ENCODE measurements at regions not wholly inside any gene's neighbourhood (a gene's known extent, or its start where the extent isn't known, plus 50 kb on each side); places are given as distances from the start of the nearest gene placed in this dataset.
A peak's percentile ranks its signal among the peaks of the same experiment; 100 is the strongest.
"Not testable (repeated sequence)": the region's sequence is repeated elsewhere in the genome, so short reads cannot be mapped to it uniquely, and the experiment has no call there.

- ATAC-seq = no peak
- DNase-seq = no peak
Measured at GRCh38 chr1:186775881-186776560, 52.7 kb upstream of the PLA2G4A start.

DNA sequence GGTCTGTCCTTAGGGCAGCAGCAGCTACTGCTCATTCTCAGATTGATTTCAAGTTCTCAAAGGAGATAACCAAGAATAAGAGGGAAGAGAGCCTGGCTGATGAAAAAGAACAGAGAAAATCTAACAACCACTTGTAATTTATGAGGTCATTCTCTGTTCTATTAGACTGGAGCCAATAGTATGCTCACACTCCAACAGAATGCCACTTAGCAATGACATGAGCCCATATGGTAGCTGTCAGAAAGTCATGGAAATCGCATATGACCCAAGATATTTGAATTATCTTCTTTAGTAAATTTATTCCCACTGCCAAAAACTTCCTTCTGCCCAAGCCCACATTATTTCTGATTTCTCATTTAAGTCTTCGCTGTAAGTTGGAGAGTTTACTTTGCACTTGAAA is 53.7 kb upstream of the PLA2G4A start:
- DNase-seq (no peak), ATAC-seq (no peak)

- DNase-seq = no peak
- ATAC-seq = no peak
Measured at GRCh38 chr1:186772228-186772627, 56.5 kb upstream of the PLA2G4A start.

DNA sequence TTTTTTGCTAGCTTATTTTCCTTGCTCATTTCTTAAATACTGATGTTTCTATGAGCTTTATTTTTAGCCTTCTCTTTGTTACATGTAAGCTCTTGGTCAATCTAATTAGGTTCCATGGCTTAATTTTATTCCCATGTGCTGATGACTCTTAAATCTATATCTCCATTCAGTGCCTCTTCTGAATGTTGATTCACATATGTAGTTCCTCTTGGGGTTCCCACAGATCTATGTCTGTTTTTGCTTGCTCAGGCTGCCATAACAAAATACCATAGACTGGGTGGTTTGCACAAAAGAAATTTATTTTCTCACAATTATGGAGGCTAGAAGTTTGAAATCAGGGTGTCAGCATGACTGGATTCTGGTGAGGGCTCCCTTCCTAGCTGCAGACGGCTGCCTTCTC is 58.3 kb upstream of the PLA2G4A start:
- DNase-seq (no peak), ATAC-seq (no peak)

DNA sequence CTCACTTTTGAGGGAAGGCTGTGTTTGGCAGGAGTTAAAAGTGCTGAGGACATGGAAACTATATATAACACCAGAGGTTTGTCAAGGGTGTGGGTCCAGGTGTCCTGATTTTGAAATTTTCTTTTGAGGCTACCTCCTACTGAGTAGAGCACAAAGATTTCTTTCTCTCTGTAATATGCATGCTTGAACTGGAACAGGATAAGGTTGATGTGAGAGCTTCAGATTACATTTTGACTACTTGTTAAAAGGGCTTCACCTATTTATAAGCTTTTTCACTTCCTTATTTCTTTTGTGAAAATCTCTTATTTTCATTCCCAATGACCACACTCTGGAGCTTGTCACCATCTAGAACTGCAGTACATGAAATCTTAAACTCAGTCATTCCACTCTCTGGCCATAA is 59.8 kb upstream of the PLA2G4A start:
- DNase-seq = no peak
- ATAC-seq = no peak

DNA sequence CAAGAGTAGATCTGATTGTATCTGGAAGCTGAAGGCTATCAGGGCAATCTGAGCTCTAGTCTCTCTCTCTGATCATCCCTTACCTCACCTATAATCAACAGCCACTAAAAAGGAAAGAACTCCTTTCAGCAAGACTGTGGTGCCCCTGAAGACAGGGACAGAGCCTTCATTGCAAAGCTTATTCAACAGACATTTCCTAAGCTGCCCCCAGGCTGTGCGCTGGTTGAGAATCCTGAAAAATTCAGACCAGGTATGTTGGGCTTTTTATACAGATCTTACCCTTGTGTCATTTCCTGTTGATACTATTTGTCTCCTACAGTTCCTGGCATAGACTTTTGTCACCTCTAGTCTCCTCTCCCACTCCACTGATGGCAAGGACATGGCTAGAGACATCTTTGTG is 63.3 kb upstream of the PLA2G4A start:
- no peak for DNase-seq
- no peak for ATAC-seq

DNA sequence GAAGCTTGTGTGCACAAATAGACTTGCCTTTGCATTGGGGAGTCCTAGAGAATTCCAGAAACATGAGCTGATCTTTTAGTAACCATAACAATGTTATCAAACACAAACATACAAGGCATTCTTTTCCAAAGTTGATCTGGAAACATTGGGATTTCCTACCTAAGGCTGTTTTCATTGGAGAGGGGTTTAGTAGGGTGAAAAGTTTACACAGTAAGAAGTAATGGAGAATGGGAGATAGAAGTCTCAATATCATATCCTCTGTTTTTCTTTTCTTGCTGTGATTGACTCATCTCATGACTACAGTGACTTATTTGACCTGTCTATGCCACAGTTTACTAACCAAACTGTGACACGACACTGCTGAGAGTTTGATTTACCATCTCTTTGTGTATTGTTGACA is 65.6 kb upstream of the PLA2G4A start:
- ATAC-seq = no peak
- DNase-seq = no peak

DNA sequence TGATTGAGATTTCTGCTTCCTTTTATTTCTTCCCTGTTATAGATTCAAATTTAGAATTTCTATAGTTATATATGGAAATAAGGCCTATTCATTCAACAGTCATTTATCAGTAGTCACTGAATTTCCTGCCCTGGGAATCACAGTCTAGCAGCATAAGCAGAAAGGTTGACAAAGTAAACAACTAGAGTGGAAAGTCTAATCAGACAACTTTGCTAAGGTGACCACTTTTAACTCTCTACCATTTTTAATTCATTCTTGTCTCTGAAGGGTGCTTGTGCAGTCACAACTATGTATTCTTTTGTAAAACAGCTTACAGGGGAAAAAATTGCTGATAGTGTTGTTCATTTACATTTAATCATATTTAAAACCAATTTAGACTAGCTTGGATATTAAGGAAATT is 66.1 kb upstream of the PLA2G4A start:
- ATAC-seq (no peak), DNase-seq (no peak)

GRCh38 chr1:186761358-186761757 is 67.4 kb upstream of the PLA2G4A start:
- no peak for ATAC-seq
- DNase-seq = no peak

DNA sequence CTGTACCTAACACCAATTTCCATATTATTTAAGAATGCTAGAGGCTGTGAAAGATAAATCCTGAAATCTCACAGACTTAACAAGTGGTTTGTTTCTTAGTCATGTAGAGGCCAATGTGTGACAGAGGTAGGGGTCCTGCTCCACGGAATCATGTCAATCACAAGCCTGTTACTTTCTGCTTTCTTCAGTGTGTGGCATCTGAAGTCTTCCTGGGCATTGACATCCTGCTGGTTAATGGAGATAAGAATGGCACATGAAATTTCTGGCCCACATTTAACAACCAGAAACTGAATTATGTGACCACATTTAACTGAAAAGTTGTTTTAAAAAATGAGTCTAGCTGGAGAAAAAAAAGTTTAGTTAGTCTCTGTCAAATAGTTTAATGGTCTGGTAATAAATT is 68.3 kb upstream of the PLA2G4A start:
- DNase-seq (no peak), ATAC-seq (no peak)

DNA sequence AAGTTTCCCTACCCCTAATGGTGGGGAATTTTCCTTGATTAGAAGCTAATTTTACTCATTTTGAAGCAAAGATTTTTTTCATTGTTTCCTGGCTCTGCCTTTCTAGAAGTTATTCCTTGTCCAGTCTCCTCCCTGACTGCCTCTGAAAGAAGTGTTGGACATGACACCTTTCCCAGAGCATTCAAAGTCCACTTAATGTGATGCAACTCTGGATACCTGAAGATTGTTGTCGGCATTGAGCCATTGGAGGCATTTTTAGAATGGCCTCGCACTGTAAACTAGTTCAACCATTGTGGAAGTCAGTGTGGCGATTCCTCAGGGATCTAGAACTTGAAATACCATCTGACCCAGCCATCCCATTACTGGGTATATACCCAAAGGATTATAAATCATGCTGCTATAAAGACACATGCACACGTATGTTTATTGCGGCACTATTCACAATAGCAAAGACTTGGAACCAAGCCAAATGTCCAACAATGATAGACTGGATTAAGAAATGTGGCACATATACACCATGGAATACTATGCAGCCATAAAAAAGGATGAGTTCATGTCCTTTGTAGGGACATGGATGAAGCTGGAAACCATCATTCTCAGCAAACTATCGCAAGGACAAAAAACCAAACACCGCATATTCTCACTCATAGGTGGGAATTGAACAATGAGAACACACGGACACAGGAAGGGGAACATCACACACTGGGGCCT is 69.7 kb upstream of the PLA2G4A start:
- ATAC-seq, DNase-seq: not testable (repeated sequence)

- DNase-seq = no peak
- no peak for ATAC-seq
Measured at GRCh38 chr1:186757851-186758250, 70.9 kb upstream of the PLA2G4A start.

DNA sequence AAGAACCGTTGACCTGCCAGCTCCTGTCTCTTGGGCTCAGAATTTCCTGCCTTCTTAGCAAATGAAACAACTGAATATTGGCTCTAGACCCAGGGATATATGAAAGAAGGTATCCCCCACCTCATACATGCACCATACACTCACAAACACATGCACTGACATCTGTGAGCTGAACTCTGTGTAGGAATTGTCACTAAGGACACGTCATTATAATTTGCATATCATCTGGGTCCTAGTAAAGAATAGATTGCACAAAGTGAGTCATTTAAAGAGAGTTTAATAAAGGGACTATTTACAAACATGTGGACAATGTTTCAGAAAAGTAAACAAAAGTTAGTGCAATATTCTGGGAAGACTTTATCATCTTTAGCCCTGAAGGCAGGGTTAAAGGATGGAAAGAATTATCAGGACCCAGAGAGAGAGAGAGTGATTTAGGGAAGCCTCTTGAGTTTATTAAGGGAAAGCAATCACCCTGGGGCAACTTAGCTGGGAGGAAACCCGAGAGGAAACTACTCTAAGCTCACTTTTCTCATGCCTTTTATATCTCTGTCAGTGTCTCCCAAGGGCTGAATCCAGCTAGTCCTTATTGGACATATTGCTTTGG is 74.1 kb upstream of the PLA2G4A start:
- ATAC-seq (no peak), DNase-seq (no peak)

GRCh38 chr1:186753241-186753640 is 73.0 kb upstream of the PTGS2 start:
- no peak for DNase-seq
- ATAC-seq = no peak

DNA sequence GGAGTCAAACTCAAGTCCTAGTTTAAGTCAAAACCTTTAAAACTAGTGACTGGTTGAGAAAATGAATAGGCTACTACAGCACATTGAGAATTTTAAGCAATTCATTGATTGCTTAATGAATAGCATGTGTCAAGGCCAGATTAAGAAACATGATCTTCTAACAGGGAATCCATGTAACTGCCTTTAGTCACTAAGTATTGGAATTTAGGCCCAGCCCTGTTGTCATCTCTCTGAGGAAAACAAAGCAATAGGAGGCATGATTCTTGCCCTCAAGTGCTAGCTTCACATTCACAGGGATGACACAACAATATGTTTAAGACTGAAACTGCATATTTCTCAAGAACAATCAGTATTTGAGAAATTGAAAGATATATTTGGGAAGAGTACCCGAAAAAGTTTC is 70.0 kb upstream of the PTGS2 start:
- ATAC-seq (no peak), DNase-seq (no peak)

- DNase-seq (no peak), ATAC-seq (no peak)
Measured at GRCh38 chr1:186749820-186750219, 69.6 kb upstream of the PTGS2 start.

DNA sequence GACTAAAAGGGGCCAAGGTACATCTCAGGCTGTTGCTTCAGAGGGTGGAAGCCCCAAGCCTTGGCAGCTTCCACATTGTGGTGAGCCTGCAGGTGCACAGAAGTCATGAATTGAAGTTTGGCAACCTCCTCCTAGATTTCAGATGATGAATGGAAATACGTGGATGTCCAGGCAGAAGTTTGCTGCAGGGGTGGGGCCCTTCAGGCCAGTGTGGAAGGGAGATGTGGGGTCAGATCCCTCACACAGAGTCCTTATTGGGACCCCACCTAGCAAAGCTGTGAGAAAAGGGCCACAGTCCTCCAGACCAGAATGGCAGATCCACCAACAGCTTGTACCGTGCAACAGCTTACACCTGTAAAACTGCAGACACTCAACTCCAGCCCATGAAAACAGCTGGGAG is 67.4 kb upstream of the PTGS2 start:
- DNase-seq = no peak
- ATAC-seq = no peak

DNA sequence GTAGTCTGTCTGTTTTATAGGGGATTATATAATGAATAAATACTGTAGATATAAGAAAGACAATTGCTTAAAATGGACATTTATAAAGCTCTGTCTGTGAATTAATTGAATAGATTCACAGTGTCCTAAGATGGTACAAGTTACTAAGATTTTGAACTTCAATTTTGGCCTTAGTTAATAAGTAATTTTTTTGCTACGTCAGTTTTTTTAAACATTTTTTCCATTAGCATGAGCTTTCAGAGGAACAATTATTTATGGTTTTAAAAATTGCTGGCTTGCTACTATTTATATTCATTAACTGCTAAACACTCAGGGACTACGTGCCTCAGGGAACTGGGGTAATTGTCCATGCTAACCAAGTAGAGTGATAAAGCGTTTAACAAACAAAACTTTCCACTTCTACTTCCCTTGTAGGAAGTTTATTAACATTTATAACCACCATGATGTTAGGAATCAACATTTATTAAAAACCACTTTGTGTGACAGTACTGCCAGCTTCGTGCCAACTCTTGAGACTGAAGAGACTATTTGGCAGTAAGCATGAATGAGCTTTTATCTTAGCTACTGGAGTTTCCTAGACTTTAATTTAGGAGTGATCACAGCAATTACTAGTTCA is 65.4 kb upstream of the PTGS2 start:
- DNase-seq (no peak), ATAC-seq (no peak)

DNA sequence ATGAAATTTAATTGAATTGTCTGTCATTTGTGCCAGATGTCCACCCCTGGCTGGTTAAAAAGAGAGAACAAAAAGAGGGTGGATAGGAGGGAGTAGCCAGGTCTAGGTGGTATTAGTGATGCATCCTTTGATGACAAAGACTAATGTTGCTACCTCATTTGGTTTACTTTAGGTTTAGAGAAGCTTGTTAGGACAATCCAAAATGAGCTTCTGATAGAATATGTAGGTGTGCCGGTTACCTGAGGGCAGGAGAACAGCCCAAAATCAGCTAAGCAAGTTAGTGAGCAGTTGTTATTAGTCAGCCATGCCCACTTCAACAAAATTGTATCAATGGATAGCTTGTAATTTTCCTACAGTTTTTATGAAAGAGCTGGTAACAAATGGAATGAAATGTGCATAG is 61.4 kb upstream of the PTGS2 start:
- no peak for DNase-seq
- ATAC-seq = no peak

DNA sequence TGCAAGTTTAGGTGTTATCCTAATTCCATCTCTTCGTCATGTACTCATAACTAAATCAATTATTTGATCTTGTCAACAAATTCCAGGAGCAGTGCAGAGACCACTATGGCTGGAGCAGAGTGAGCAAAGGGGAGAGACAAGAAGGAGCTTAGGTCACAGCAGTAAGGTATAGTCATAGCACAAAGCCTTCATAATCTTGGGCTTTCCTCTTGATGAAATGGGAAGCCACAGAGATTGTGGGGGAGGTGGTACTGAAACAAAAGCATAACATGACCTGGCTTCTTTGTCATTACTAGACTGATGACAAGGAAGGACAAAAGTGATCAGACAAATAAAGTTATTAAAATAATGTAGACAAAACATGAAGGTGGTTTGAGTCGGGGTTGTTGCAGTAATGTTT is 60.1 kb upstream of the PTGS2 start:
- peak; percentile 53 for ATAC-seq
- no peak for DNase-seq

DNA sequence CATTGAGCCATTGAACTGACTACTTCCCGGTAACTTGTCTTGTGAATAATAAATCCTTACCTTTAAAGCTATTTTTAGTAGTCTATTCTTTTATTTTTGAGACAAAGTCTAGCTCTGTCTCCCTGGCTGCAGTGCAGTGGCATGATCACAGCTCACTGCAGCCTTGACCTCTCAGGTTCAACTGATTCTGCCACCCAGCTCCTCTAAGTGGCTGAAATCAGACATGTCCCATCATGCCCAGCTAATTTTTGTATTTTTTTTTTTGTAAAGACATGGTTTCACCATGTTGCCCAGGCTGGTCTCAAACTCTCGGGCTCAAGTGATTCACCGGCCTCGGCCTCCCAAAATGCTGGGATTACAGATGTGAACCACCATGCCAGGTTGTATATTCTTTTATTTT is 59.3 kb upstream of the PTGS2 start:
- ATAC-seq (no peak), DNase-seq (no peak)

- no peak for DNase-seq
- peak; percentile 89 for ATAC-seq
Measured at GRCh38 chr1:186738926-186739325, 58.7 kb upstream of the PTGS2 start.

- DNase-seq (no peak), ATAC-seq (no peak)
Measured at GRCh38 chr1:186736971-186737685, 56.9 kb upstream of the PTGS2 start.
